ENCODE measurements at regions not wholly inside any gene's neighbourhood (a gene's known extent, or its start where the extent isn't known, plus 50 kb on each side); places are given as distances from the start of the nearest gene placed in this dataset.

DNA sequence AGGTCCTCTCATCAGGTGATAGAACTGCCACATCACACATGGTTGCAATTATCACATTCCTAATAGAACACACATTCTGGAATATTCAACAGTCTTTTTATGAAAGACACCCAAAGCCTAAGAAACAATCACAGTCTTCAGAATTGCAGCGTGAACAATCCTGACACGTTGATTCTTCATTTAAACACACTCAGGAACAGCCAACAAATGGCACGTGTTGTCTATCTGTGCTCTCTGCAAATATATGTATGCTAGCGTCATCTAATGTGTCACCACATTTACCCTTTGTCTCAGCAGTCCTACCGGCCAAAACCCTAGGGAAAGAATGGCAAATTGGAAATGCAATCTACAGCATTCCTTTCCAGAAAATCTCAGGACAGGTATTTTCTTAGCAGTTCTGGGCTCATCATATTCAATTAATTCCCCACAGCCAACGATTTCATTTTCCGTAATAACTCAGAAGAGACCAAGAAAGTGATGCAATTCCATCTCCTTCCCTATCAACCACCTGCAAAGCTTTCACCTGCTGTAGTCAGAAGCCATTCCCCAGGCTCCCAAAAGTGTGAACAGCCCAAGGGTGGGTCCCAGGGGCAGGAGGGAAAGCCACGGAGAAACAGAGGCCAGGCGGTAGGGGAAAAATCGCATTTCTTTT is 280.3 kb upstream of the JARID2 start:
- DNase-seq (ENCODE audit: low read depth), result no peak
- in situ Hi-C loops (cut with HindIII; ENCODE audit: low pct_unique_long_range_greater_than_20kb, low sequenced_read_pairs), result no loop called here

DNA sequence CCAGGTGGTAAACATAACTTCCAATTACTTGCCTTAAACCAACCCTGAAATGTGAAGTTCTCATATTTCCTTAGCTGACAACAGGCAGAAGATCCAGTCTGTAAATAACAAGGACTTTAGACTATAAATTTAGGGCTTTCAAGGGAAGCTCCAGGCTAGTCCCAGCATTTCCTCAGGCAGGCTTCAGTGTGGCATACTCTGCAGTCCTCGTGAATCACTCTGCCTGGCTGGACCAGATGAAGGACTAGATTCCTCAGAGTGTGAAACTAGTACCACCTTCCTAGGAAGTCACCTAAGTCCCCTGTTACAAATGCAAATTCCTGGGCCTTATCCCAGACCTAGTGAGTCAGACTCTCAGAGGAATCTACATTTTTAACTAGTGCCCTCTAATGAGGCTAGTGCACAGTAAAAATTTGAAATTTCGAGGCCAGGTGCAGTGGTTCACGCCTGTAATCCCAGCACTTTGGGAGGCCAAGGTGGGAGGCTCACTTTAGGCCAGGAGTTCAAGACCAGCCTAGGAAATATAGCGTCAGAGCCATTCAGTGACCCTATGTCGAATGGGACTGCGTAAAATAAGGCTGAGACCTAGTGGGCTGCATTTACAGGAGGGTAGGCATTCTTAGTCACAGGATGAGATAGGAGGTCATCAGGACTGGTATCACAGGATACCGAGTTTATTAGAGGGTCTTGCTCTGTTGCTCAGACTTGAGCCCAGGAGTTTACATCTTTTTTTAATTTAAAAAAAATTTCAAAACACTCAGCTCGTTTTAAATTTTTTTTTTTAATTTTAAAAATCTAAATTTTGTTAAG is 279.6 kb upstream of the JARID2 start:
- in situ Hi-C loops (cut with HindIII; ENCODE audit: low pct_unique_long_range_greater_than_20kb, low sequenced_read_pairs), result no loop called here
- no peak for DNase-seq (ENCODE audit: low read depth)

DNA sequence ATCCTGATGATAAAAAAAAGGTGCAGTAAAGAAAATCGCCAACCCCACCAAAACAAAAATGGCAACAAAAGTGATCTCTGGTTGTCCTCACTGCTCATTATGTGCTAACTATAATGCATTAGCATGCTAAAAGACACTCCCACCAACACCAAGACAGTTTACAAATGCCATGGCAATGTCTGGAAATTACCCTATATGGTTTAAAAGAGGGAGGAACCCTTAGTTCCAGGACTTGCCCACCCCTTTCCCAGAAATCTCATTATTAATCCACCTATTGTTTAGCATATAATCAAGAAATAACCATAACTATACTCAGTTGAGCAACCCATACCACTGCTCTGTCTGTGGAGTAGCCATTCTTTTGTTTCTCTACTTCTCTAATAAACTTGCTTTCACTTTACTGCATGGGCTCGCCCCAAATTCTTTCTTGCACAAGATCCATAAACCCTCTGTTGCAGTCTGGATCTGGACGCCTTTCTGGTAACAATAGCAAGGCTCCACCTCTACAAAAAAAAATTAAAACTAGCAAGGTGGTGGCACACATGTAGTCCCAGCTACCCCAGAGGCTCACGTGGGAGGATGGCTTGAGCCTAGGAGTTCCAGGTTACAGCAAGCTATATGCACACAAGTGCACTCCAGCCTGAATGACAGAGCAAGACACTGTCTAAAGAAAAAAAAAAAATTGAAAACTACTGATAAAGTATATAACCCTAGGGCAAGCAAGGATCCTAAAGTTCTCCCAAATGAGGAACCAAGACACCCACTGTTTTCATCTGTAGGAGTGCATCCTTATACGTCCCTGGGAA is 278.8 kb upstream of the JARID2 start:
- DNase-seq (ENCODE audit: low read depth), result no peak
- in situ Hi-C loops (cut with HindIII; ENCODE audit: low pct_unique_long_range_greater_than_20kb, low sequenced_read_pairs), result no loop called here

DNA sequence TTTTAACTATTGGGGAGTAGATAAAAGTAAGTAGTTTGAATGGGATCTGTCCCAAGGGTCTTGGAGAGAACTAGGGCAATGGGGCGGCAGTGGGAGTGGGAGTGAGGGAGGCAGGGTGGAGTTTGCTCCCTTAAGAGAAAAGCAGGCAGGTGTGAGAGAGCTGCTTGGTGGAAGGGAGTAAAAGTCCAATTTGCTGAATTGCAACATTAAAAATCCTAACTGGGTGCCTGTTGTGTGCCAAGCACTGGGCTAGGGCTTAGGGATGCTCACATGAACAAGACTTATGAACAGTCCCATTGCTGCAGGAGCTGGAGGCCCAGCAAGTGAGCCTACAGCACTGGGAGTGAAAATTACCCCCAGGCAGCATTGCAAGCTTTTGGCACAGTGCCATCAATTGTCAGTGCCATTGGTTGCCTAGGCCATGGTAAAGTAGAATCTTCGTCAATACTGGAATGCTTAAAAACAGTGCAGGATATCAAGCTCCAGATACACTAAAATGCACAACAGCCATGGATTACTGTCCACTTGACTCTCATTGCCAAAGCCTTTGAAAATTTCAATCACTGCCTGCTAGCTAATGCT is 277.7 kb upstream of the JARID2 start:
- no peak for DNase-seq (ENCODE audit: low read depth)
- in situ Hi-C loops (cut with HindIII; ENCODE audit: low pct_unique_long_range_greater_than_20kb, low sequenced_read_pairs), result no loop called here

DNA sequence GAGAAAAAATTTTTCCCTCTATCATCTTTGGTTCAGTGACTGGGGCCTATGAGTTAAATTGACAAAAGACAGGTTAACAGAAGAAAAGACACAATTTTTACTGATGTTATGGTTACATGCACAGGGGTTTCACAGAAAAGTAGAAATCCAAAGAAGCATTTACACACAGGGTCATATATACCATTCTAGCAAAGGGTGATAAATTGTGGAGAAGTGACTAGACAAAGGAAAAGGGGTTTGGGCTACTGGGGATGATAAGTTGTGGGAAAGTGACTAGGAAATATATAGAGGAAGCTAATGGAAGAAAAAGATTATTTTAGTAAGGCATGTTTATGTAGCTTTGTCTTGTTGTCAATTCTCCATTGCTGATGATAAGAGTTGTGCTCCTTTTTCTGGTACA is 276.7 kb upstream of the JARID2 start:
- DNase-seq (ENCODE audit: low read depth), result no peak
- in situ Hi-C loops (cut with HindIII; ENCODE audit: low pct_unique_long_range_greater_than_20kb, low sequenced_read_pairs), result no loop called here

DNA sequence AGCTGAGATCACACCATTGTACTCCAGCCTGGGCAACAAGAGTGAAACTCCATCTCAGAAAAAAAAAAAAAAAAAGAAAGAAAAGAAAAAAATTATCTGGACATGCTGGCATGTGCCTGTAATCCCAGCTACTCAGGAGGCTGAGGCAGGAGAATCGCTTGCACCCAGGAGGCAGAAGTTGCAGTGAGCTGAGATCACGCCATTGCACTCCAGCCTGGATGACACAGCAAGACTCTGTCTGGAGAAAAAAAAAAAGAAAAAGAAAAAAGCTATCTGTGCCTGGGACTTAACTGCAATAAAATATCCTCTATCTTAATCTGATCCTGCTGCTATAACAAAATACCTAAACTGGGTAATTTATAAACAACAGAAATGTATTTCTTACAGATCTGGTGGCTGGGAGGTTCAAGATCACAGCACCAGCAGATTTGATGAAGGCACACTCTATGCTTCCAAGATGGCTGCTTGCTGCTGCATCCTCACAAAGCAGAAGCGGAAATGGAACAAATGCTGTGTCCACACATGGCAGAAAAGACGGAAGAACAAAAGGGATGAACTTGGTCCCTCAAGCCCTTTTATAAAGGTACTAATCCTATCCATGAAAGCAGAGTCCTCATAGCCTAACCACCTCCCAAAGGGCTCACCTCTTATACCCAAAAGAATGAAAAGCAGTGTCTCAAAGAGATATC is 273.3 kb upstream of the JARID2 start:
- DNase-seq (ENCODE audit: low read depth), result no peak
- in situ Hi-C loops (cut with HindIII; ENCODE audit: low pct_unique_long_range_greater_than_20kb, low sequenced_read_pairs), result no loop called here

DNA sequence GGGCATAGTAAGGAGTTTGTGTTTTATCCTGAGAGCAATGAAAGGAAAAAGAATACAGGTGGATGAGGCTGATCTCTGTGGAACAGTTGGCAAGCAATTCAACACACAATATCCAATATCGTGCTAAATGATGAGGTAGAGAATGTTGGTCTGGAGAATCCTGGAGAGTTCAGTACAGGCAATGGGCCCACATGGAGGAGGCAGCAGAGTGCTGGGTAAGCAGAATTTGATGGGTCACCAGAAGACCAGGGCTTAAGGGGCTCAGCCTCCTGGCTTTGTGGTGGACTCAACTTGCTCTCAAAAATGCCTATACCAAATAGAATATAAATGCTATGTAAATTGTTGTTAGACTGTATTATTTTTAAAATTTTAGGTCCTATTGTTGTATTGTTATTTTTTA is 271.5 kb upstream of the JARID2 start:
- in situ Hi-C loops (cut with HindIII; ENCODE audit: low pct_unique_long_range_greater_than_20kb, low sequenced_read_pairs), result no loop called here
- no peak for DNase-seq (ENCODE audit: low read depth)

DNA sequence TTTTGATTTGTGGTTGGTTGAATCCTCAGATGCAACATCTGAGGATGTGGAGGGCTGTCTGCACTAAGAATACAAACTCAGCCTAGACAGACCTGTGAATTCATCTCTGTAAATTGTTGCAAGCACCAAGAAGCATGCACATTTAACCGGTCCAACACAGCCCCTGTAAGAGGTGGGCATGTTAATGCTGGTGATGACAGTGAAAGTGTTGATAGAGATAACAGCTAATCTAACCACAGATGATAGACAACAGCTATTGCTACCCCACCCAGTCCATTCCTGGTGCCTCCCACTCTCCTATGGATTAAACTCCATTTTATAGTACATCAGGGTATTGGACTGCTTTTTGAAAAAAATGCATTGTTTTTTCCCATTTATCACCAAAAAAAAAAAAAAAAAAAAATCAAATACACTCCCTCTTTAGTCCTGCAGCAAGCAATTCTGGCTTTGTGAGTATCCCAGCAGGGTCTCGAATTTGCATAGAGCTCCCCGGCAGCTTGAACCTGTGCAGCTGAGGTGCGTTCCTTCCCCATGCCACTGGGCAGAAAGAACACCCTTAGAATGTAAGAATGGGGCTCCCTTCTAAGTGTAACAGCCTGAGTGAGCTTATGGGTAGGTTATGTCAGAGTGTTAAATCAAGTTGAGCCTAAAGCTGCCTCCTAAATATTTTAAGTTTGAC is 270.9 kb upstream of the JARID2 start:
- in situ Hi-C loops (cut with HindIII; ENCODE audit: low pct_unique_long_range_greater_than_20kb, low sequenced_read_pairs), result no loop called here
- DNase-seq (ENCODE audit: low read depth), result no peak

DNA sequence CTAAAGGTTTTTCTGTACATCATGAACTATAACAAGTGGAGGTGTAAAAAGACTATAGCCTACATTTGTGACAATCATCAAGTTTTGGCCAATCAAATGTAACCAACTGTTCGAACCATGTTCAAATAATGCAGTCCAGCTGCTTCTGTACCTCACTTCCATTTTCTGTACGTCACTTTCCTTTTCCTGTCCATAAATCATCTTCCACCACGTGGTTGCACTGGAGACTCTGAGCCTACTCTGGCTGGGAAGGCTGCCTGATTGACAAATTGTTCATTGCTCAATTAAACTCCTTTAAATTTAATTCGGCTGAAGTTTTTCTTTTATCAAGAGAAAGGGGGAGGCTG is 270.4 kb upstream of the JARID2 start:
- DNase-seq (ENCODE audit: low read depth), result no peak
- in situ Hi-C loops (cut with HindIII; ENCODE audit: low pct_unique_long_range_greater_than_20kb, low sequenced_read_pairs), result no loop called here

DNA sequence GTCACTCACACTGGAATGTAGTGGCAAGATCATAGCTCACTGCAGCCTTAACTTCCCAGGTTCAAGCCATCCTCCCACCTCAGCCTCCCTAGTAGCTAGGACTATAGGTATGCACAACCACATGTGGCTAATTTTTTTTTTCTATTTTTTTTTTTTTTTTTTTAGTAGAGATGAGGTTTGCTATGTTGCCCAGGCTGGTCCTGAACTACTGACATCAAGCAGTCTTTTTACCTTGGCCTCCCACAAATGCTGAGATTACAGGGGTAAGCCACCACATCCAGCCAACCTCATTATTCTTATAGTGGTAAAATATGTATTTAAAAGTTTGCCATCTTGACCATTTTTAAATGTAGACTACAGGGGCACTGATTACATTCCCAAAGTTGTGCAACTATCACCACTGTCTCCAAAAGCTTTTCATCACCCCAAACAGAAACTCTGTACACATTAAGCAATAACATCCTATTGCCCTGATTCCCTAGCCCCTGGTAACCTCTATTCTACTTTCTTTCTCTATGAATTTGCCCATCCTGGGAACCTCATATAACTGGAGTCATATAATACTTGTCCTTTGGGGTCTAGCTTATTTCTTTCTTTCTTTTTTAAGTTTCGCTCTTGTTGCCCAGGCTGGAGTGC is 268.0 kb upstream of the JARID2 start:
- DNase-seq (ENCODE audit: low read depth), result no peak
- in situ Hi-C loops (cut with HindIII; ENCODE audit: low pct_unique_long_range_greater_than_20kb, low sequenced_read_pairs), result no loop called here

DNA sequence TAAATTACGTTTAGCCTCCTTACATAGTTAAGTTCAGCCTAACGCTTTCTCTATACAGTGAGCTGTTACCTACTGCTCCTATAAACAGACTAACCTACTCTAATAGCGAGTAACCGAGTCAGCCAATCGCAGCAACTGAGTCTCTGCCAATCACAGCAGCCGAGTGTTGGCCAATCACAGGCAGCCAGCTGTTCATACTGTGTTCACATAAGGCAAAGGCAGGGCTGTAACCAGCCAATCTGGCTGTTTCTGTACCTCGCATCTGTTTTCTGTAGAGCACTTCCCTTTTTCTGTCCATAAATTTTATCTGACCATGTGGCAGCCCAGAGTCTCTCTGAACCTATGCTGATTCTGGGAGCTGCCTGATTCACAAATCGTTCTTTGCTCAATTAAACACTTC is 263.9 kb upstream of the JARID2 start:
- in situ Hi-C loops (cut with HindIII; ENCODE audit: low pct_unique_long_range_greater_than_20kb, low sequenced_read_pairs), result no loop called here
- DNase-seq (ENCODE audit: low read depth), result no peak

DNA sequence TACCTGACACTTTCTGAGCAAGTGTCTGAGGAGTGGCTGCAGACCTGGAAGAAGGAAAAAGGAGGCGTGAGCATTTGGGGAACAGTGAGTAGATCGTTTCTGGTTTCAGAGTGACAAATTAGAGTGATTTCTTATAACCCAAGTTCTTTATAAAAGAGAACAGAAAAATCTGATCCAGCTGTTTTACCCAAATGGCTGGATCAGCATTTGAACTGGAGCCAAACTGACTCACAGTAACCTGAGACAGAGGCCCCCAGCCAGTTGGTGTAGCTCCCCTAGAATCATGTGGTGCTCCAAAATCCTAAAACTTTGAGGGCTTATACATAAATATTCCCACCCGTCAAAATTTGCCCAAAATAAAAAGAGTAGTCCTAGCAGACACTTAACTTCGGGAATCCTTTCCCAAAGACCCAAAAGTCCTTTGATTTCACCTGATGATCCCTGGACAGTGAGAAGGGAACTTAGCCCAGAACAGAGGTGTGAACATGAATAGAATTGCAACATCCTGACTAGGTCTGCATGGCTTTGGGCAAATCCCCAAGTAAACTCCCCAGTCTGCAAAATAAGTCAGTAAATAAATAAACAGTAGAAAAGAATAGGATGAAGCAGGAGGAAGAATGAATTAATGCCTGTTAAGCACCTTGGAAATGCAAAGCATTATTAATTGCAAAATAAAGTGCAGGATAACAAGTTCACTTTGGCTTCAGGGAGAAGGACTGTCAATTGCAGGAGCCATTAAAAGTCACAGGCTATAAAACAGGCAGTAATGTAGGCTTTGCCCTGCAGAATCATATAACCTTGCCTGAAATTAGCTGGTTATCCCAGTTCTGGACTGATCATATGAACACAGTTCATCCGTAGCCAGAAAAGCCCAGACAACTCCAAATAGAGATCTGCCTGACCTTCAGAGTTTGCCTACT is 262.0 kb upstream of the JARID2 start:
- DNase-seq (ENCODE audit: low read depth), result no peak
- in situ Hi-C loops (cut with HindIII; ENCODE audit: low pct_unique_long_range_greater_than_20kb, low sequenced_read_pairs), result no loop called here

DNA sequence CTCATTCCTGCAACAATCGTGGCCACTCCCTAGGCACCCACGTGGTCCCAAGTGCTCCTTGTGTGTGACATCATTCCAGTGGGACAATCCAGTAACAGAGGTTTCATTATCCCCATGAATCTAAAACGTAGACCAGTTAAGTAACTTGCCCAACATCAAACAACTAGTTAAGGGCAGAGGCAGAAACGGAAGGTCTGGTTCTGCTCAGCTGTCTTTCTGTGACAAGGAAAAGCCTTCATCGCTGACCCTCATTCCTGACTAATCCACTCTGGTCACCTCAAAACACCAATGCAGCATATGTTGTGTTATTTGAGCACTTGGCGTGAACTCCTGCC is 261.4 kb upstream of the JARID2 start:
- no peak for DNase-seq (ENCODE audit: low read depth)
- in situ Hi-C loops (cut with HindIII; ENCODE audit: low pct_unique_long_range_greater_than_20kb, low sequenced_read_pairs), result no loop called here

DNA sequence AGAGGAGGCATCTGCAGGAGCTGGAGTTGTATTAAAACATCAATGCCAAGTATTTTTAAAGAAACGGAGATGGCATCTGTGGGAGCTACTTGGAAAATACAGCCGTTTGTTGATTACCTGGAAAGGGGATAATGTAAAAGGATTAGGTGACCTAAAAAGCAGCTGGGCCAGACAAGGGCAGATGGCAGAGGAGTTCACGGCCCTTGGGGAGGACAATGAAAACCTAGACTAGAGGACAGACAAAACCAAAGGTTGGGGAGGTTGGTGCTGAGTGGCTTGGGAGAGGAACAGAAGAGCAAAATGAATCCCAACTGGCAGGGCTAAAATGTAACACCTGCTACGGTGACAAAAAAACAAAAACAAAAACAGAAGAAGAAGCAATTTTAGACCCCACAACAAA is 260.5 kb upstream of the JARID2 start:
- in situ Hi-C loops (cut with HindIII; ENCODE audit: low pct_unique_long_range_greater_than_20kb, low sequenced_read_pairs), result no loop called here
- DNase-seq (ENCODE audit: low read depth), result no peak

DNA sequence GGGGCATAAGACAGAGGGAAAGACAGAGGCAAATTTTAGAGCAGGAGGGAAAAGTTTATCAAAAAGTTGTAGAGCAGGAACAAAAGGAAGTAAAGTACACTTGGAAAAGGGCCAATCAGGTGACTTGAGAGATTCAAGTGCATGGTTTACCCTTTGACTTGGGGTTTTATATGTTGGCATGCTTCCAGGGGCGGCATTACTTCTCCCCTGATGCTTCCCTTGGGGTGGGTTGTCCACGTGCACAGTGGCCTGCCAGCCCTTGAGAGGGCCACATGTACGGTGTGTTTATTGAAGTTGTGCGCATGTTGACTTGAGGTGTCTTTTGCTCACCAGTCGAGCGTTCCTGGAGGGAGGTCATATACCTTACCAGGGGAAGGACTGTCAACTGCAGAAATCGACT is 259.5 kb upstream of the JARID2 start:
- in situ Hi-C loops (cut with HindIII; ENCODE audit: low pct_unique_long_range_greater_than_20kb, low sequenced_read_pairs), result no loop called here

DNA sequence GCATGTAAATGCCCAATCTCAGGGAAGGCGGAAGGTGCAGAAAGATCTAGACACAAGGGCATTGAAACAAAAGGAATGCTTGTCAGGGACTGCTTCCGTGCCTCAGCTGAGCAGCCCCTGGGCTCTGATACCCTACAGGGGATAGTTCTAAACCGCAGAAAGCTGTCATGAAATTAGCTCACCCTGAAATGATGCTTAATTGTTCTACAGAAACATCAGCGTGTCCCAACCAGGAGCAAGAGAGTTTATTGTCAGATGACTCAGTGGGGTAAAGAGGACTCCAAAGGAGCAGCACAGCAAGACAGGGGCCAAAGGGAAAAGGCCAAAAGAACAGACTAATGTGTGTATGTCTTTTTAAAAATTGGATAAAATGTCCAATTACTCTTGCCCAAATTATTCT is 258.4 kb upstream of the JARID2 start:
- no peak for DNase-seq (ENCODE audit: low read depth)

More for the DNA sequence above, 259.5 kb upstream of the JARID2 start:
- DNase-seq (ENCODE audit: low read depth), result no peak

DNA sequence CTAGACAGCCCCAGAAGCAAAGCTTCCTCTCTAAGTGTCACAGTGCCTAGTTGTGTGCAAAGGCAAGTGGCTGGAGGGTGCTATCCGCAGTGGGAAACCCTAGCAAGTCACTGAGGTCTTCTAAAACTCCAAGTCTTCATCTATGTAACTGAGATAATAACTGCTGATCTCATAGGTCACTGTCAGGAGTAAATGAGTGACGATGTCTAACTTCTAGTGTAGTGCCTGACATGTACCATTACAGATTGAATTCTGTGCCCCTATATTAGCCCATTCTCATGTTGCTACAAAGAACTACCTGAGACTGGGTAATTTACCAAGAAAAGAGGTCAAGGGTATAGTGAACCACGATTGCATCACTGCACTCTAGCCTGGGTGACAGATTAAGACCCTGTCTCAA is 253.5 kb upstream of the JARID2 start:
- in situ Hi-C loops (cut with HindIII; ENCODE audit: low pct_unique_long_range_greater_than_20kb, low sequenced_read_pairs), result no loop called here
- no peak for DNase-seq (ENCODE audit: low read depth)

More for the DNA sequence above, 258.4 kb upstream of the JARID2 start:
- in situ Hi-C loops (cut with HindIII; ENCODE audit: low pct_unique_long_range_greater_than_20kb, low sequenced_read_pairs), result no loop called here

All from Caki2 (cell line).